ENCODE measurements at regions not wholly inside any gene's neighbourhood (a gene's known extent, or its start where the extent isn't known, plus 50 kb on each side); places are given as distances from the start of the nearest gene placed in this dataset.
A peak's percentile ranks its signal among the peaks of the same experiment; 100 is the strongest.
"Not testable (repeated sequence)": the region's sequence is repeated elsewhere in the genome, so short reads cannot be mapped to it uniquely, and the experiment has no call there.

DNA sequence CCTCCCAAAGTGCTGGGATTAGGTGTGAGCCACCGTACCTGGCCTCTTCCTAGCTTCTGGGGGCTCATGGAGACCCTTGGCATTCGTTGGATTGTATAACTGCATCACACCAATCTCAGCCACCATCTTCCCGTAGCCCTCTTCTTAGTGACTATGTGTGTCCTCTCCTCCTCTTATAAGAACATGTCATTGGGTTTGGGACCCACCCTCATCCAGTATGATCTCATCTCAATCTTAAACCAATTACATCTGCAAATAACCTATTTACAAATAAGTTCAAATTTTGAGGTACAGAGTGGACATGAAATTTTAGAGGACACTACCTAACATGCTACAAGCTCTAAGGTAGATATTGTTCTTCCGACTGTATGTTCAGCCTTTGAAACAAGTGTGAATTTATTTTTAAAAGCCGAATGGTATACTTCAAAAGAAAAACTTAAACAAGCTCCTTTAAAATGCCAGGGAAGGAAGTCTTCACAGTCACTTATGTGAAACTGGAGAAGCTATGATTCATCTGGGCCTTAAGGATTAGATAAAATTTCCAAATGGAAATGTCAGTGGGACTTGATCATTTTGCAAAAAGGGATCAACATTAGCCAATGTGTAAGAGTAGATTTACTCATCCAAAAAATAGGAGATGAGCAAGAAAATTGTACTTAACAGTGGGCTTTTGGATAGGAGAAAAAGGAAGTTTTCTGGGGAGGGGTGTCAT, 225.7 kb downstream of the MEX3B start:
- peak; percentile 53 for DNase-seq

DNA sequence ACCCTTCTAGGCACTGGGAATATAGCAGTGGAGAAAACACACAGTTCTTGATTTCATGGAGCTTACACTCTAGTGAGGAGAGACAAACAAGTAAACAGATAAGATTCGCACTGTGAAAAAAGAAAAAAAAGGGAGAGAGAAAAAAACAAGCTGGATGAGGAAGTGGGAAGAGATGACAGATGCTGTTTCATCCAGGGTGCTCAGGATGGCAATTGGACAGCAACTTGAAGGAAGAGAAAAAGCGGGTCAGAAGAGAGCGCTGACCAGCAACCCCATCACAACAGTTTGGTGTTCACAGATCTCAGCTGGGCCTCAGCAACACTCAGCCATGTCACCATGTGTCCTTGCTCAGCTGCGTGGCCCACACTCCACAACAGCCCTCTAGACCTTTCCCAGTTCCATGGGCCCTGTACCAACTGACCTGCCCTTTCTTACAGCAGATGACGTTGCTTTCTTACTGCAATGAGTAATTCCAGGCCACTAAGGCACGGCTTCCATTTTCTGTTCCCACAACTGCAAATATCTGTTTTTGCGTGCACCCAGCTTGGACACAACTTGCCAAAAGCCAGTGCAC, 230.8 kb downstream of the MEX3B start:
- DNase-seq, result no peak

DNA sequence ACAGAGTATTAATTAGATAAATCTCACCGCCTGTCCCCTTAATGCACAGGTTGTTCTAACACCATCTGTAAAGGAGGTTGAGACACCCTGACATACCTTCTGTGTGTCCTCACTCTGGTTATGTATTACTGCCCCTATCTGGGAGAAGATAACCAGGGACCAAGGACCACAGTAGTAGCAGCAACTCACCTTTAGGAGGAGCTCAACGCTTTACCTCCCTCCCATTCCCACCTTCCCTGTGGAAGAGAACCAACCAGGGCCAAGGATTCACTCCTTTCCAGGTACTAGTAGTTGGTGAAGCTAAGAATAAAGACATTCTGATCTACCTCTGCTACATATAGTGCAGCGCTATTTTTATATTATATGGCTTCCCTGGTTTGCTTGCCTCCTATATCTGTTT, 232.6 kb downstream of the MEX3B start:
- peak; percentile 9 for DNase-seq

DNA sequence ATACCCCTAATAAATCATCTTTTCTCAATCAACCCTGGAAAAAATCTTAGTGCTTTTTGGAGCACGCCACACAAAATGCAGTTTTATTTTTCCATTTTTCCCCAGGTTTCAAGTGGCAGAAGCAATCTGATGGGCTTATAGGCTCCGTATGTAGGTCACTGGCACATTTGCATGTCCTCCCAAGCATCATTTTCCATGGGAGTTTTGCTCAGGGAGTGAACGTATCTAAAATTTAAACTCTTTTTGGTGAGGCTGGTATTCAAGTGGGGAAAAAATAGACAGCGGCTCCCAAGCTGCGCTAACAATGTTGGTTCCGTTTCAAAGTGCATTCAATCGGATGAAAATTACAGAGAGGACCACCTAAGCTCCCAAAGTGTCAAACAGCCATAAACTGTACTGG, 233.4 kb downstream of the MEX3B start:
- DNase-seq, result no peak

DNA sequence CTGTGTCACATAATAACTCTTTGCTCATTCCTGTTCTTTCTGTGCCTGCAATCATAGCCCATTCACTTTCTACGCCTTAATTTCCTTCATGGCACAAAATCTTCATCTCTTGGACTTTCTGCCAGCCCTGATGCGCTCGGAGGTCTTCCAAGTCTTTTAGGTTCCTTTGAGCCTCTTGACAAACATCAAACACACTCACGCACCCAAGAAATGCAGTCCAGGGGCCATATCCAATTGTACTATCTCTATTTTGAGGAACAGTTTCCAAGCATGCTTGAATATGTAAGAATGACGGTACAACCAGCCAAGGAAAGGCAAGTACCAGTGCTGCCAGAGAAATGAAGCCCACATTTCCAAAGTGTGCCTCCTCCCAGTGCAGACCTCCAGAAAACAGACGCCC, 234.1 kb downstream of the MEX3B start:
- no peak for DNase-seq

DNA sequence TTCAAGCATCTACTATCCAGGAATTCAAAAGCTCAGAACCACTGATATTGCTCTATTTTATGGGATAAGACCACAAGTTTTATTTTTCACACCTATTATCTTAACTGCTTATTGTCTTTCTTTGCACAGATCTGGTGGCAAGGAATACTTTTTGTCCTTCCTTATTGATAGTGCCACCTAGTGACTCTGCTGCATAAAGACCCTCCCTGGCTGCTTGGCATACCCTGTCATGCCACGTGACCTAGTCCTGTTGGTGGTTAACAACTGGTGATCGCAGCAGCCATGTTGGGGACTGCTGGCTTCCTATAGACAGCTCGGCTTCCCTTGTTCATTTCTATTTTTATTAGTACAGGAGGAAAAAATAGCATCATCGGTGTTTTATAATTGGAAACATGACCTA, 236.3 kb downstream of the MEX3B start:
- peak; percentile 27 for DNase-seq

DNA sequence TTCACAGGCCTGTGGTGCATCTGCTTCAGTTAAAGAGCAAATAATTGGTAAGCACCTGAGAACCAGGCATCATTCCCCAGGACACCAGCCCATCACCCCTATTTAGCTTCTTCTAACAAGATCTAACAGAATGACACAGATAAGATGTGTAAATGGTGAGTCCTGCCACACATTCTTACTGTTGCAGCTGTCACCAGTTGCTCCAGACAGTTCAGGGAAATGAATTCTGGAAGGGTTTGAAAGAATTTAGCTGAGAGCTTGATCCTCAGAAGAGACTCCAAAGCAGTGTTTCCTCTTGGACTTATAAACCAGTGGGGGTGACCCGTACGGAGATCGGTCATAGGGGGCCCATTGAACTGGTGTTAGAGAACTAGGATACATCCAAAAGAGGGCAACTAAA, 238.0 kb downstream of the MEX3B start:
- DNase-seq, result no peak

DNA sequence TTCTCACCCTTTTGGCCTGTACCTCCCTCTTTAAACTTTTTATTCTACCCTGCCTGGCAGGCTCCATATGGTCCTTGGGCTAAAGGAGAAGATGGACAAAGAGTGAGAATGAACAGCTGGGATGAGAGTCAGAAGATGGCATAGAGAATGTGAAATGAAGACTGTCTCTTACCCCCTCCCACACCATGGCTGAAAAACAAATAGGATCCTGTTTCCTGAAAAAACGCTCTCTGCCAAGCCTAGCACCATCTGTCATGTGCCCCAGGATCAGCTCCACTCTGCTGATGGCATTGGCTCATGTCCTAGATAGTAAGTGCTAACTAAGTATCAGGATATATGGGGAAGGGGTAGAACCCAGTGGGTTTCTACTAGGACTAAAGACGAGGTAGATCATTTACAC, 238.6 kb downstream of the MEX3B start:
- DNase-seq, result no peak

DNA sequence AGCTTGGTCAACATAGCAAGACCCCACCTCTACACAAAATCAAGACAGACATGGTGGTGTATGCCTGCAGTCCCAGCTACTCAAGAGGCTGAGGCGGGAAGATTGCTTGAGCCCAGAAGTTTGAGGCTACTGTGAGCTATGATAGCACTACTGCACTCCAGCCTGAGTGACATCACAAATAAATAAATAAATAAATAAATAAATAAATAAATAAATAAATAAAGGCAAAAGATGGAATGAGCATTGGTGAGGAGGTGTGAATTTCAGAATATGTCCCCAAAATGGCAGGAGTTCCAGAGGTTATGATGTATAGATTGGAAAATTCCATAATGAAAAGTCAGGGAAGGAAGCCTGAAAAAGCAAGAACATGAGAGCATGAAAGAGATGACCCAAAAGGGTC, 249.9 kb downstream of the MEX3B start:
- no peak for DNase-seq

DNA sequence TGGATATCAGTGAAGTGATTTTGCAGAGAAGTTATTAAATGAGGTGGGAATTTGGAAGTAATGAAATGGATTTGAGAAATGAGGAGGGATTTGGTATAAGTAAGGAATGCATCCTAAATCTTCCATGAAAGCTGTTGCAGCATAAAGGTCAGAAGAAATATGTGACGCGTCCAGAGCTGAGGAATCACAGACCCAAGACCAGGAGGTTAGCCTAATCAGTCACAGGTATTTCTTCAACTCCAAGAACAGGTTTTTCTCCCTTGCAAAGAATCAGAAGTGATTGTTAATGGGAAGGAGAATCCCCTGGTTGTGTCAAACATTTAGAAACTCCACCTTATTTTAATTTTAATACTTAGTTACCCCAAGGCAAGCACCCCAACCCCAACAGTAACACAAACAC, 253.2 kb downstream of the MEX3B start:
- no peak for DNase-seq

DNA sequence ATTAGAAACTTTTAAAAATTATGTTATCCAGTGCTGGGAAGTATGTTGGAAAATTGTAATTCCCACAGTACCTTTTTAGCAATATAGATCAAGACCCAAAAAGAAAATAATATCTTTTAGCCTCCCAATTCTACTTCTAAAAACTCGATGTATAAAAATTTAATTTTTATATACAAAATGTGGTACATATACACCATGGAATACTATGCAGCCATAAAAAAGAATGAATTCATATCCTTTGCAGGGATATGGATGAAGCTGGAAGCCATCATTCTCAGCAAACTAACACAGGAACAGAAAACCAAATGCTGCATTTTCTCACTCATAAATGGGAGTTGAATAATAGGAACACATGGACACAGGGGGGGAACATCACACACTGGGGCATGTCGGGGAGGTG, 254.5 kb downstream of the MEX3B start:
- DNase-seq, result not testable (repeated sequence)

DNA sequence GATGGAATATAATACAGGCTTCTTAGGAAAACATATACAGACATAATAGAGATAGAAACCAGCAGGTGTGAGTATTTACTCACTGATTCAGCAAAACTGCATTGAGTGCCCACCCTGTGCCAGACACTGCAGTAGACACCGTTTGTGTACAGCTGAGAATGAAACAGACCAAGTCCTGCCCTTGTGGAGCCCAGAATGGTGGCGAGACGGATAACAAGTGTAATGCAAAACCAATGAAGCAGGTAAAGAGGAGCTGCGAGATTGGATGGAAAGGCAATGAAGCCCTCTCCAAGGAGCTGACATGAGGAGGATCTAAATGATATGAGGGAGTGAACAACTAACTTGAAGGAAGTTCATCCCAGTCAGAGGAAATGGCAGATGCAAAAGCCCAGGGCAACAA, 256.4 kb downstream of the MEX3B start:
- DNase-seq, result no peak

DNA sequence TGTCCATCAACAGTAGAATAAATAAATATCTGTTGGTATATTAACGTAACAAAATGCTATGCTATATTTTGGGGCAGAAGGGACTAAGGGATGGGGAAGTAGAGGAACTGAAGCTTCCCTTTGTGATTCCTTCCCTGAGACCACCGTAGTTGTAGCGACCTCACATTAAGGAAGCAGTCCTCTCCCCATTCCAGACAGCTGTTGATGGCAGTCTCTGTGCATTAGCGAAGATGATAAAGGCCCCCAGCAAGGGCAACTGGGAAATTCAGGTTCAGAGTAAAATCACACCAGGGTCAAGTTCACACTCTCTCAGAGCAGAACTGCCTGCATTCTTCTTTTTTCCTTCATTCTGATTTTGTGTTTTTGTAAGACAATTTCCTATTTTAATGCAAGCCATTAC, 259.0 kb downstream of the MEX3B start:
- no peak for DNase-seq

DNA sequence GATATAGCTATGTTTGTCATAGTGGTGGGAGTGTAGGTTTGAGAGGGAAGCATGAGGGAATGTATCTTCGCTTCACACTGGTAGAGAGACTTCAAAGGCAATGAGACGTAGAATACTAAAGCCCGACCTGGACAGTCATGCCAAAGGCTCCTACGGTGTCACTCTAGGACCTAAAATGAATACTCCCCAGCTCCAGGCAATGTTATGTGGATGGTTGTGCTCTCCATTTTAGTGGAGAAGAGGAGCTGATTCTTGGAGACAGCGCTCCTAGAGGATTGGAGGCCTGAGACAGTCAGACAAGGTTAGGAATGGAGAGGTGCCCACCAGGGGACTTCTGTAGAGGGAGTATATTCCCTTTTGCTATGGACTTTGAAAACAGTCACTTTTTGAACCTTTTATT, 260.1 kb downstream of the MEX3B start:
- no peak for DNase-seq

DNA sequence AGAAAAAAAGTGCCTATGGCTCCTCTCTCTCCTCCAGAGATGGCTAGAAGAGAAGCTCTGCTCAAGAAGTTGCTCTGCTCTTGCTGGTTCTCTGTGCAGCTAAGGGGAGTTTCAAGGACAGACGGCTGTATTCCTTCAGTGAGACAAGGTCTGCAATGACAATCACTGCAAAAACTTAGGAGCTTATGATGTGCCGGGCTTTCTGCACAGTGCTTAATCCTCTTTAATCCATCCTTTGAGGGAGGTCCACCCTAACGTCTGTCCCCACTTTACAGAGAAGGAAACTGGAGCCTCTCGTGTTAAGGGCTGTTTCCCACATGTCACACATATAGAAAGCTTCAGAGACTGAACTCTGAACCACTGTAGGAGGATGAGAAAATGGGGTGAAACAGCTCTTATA, 260.6 kb downstream of the MEX3B start:
- DNase-seq, result no peak

DNA sequence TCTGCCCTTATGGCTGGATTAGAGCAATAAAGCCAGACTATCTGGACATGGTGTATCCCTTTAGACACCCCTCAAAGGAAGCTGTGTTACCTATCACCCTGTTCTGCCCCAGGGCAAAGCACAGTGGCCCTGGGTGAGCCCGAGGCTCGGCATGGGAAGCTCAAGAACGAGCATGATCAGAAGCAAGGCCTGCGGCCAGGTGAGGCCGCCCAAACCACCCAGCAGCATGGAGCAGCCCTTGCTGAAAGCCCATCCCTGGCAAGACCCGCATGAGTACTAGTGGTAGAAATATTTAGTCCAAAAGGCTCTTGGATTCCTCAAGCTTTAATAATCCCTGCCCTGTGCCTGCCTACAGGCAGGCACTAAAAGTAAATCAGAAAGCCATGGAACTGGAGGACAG, 261.1 kb downstream of the MEX3B start:
- DNase-seq, result no peak

DNA sequence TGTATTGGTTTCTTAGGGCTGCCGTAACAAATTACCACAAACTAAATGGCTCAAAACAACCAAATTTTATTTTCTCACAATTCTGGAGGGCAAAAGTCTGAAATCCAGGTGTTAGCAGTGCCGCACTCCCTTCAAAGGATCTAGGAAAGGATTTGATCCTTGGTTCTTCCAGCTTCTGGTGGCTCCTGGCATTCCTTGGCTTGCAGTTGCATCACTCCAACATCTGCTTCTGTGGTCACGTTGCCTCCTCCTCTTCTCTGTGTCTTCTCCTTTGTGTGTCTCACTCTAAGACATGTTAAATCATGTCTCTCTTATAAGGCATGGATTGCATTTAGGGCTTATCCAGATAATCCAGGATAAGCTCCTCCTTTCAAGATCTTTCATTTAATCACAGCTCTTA, 262.2 kb downstream of the MEX3B start:
- DNase-seq, result peak; percentile 4

DNA sequence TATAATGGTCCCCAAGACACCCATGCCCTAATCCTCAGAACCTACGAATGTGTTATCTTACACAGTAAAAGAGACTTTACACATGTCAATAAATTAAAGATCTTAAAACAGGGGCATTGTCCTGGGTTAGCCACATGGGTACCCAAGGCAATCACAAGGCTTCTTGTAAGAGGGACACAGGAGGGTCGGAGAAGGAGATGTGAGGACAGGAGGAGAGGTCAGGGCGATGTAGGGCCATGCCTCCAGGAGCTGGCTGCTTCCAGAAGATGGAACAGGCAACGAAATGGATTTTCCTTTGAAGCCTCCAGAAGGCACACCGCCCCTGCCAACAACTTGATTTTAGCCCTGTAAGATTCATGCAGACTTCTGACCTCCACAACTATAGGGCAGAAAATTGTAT, 262.7 kb downstream of the MEX3B start:
- DNase-seq, result no peak

DNA sequence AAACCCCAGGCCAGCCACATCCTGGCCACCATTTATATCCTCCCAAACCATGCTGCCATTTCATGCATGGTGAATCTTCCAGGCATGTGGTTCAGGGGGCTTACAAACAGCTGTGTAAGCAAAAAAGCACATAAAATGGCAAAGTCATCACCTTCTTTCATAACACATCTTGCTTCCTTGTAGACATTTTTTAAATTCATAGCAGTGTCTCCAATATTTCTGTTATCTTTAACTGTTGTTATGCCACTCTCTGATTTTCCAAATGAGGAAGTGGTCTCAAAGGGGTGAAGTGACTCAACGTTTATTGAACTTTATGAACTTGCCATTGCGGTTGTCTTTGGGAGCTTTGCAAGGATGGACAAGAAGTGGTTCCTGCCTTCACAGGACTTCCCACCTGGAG, 264.4 kb downstream of the MEX3B start:
- DNase-seq, result no peak

DNA sequence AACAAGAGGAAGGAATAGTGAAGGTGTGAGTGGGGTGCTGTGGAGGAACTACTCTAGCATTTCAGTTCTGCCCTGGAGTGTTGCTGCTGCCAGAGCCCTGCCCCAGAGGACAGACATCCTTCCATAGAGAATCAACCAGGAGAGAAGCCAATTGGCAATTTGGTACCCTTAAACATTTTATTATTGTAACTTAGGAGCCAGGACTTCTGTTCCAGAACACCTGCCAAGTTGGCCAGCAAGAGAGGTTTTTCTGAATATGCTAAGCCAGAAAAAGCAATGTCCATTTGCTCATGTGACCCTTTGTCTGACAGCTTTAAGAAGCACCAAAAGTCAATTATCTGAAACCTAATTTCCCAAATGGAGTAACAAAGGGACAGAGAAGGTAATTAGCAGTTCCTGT, 264.9 kb downstream of the MEX3B start:
- DNase-seq, result no peak

DNA sequence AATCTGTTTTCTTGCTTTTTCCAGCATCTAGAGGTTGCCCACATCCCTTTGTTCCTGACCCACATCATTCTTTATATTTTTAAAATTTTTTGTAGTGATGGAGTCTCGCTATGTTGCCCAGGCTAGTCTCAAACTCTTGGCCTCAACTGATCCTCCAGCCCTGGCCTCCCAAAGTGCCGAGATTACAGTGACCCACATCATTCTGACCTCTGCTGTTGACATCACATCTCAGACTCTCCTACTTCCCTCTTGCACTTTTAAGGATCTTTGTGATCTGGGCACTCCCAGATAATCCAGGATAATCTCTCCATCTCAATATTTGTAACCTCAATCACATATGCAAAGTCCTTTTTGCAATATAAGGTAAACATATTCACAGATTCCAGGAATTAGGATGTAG, 266.6 kb downstream of the MEX3B start:
- DNase-seq, result no peak

DNA sequence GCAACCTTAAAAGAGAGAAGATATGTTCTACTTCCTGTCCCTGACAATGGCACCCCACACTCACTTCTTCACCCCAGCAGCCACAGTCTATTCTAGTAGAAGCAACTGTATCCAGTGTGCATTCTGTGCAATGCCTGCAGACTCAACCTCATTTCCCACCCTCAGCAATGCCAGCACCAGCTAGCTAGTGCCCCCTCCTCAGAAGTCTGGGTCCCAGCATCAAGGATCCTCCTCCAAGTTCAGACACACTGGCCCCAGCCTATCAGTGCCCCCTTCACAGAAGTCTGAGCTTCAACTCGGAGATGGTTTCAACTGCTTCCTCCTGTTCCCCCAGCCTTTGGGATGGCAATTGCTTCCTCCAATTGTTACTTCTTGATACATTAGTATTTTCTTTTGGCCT, 268.3 kb downstream of the MEX3B start:
- DNase-seq, result no peak

DNA sequence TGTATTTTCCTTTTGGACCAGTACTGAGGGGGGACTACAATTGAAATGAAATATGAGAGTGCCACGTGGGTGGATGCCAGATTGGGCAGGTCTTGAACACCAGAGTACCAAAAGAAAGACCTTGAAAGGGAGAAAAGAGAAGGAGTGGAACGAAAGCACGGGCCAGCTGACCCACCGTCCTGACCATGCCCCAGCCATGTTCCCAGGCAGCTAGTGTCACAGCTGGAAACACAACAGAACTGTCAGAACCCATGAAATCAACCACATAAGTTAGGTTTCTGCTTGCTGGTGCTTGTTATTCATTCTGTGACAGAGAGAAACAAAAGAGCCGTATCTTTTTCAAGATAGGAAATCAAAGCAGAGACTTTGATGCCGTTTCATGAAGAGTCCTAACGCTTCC, 268.8 kb downstream of the MEX3B start:
- DNase-seq, result no peak

DNA sequence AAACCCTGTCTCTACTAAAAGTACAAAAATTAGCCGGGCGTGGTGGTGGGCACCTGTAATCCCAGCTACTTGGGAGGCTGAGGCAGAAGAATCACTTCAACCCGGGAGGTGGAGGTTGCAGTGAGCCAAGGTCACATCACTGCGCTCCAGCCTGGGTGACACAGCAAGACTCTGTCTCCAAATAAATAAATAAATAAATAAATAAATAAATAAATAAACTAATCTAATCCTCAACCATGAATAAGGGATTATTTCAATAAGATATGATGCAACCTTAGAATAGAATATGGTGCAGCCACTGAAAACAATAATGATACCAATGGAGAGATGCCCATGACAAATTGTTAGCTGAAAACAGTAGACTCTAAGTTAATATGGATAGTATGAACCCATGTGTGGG, 270.0 kb downstream of the MEX3B start:
- DNase-seq, result not testable (repeated sequence)

DNA sequence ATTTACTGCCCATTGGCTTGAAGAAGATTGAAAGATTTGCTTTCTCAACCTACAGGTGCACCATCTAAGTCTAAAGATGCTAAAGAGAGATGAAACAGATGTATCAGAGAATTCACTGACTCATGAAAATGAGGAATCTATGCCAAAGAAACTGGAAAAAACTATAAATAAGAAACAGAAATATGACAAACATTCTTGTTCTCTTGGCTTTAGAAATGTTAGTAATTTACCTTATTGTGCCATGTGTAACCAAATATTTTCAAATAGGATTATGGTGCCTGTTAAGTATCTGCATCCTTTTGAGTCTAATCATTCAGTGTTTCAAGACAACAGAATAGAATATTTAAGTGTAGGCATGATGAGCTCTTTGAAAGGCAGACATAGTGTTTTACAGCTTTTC, 271.5 kb downstream of the MEX3B start:
- DNase-seq, result no peak
